B cell (primary cell): ENCODE measurements at regions not wholly inside any gene's neighbourhood (a gene's known extent, or its start where the extent isn't known, plus 50 kb on each side); places are given as distances from the start of the nearest gene placed in this dataset.

Source experiments
- ATAC-seq: fragments of 200-7000 bp; cut with Tn5 transposase; one replicate; pipeline ENCODE4 v1.10.0; 2021; ENCODE audit warnings: low read depth, mild to moderate bottlenecking, moderate number of reproducible peaks, moderate library complexity
- CTCF ChIA-PET: fragments of 350-600 bp; sonication (Branson Sonifier 250); formaldehyde crosslinking; loops from one replicate; lab custom pipeline; 2021; ENCODE audit warnings: antibody characterized with exemption, inconsistent platforms; lab: Charles Lee
- POLR2A ChIA-PET: fragments of 350-600 bp; sonication (Branson Sonifier 250); formaldehyde crosslinking; loops from one replicate; lab custom pipeline; 2021; ENCODE audit warnings: antibody characterized with exemption; lab: Charles Lee
- DNase-seq: peaks from one replicate; pipeline ENCODE4 v3.0.0; 2013
- H2AFZ ChIP-seq: 2 replicates; pipeline ENCODE4 v1.6.1; 2012; ENCODE audit warnings: mild to moderate bottlenecking, low read depth, low read length; ENCODE audit not compliant: insufficient read depth, poor library complexity, severe bottlenecking
- H3K27ac ChIP-seq, 2 donors: 1 replicate in 1 of 2; 2 replicates in 1 of 2; pipeline ENCODE4 v1.5.1; 2012 to 2013; ENCODE audit warnings: low read length in 2 of 2, mild to moderate bottlenecking in 2 of 2, moderate library complexity in 1 of 2
- H3K27me3 ChIP-seq, 4 experiments: fragments of 200-600 bp in 1 of 4; sonication (generic) in 1 of 4; replicated peaks in 1 of 4; 1 replicate in 2 of 4; 2 replicates in 2 of 4; pipeline versions ENCODE4 v1.6.1 to v1.7.0; 2013 to 2016; ENCODE audit warnings: low read length in 3 of 4, mild to moderate bottlenecking in 2 of 4, mixed read lengths in 1 of 4, moderate library complexity in 1 of 4; ENCODE audit not compliant: insufficient read depth in 4 of 4, control insufficient read depth in 3 of 4; ENCODE audit errors: control extremely low read depth in 1 of 4
- H3K36me3 ChIP-seq, 2 experiments: replicated peaks in 1 of 2; 1 replicate in 1 of 2; 2 replicates in 1 of 2; pipeline versions ENCODE4 v1.6.1 to v1.7.1; 2013; ENCODE audit warnings: low read length in 1 of 2; ENCODE audit not compliant: insufficient read depth in 2 of 2, control insufficient read depth in 1 of 2; ENCODE audit errors: control extremely low read depth in 1 of 2, extremely low read depth in 1 of 2
- H3K4me1 ChIP-seq, 2 donors: fragments of 200-600 bp in 1 of 2; sonication (generic) in 1 of 2; 1 replicate in 1 of 2; 2 replicates in 1 of 2; pipeline versions ENCODE4 v1.5.1 to v1.6.1; 2013 to 2017; ENCODE audit warnings: low read length in 2 of 2; ENCODE audit not compliant: control insufficient read depth in 2 of 2, insufficient read depth in 2 of 2
- H3K4me2 ChIP-seq: replicated peaks from 2 replicates; pipeline ENCODE3; 2012; ENCODE audit warnings: mild to moderate bottlenecking, low read depth, low read length; ENCODE audit not compliant: poor library complexity, severe bottlenecking
- H3K4me3 ChIP-seq, 5 experiments: fragments of 200-600 bp in 1 of 5; sonication (generic) in 1 of 5; 1 replicate in 3 of 5; 2 replicates in 2 of 5; pipeline versions ENCODE4 v1.5.1 to v1.7.0; 2011 to 2016; ENCODE audit warnings: low read length in 4 of 5, mild to moderate bottlenecking in 4 of 5, low read depth in 2 of 5, control low read depth in 1 of 5, moderate library complexity in 1 of 5; ENCODE audit not compliant: insufficient read depth in 1 of 5; ENCODE audit errors: control extremely low read depth in 1 of 5, extremely low read depth in 1 of 5
- H3K79me2 ChIP-seq: fragments of 200-600 bp; sonication (generic); one replicate; pipeline ENCODE4 v1.6.0; 2016; ENCODE audit warnings: low read length; ENCODE audit not compliant: control insufficient read depth, insufficient read depth
- H3K9ac ChIP-seq: fragments of 200-600 bp; sonication (generic); 2 replicates; pipeline ENCODE4 v1.6.1; 2017; ENCODE audit warnings: mild to moderate bottlenecking, low read length, moderate library complexity
- H3K9me3 ChIP-seq, 3 donors: one replicate each; pipeline versions ENCODE4 v1.6.1 to v1.7.1; 2013; ENCODE audit warnings: low read length in 2 of 3; ENCODE audit not compliant: control insufficient read depth in 2 of 3, insufficient read depth in 1 of 3; ENCODE audit errors: control extremely low read depth in 1 of 3
- H4K20me1 ChIP-seq: 2 replicates; pipeline ENCODE4 v1.6.0; 2012; ENCODE audit warnings: mild to moderate bottlenecking, low read length; ENCODE audit not compliant: insufficient read depth, control insufficient read depth, poor library complexity, severe bottlenecking
- H3K27ac Mint-ChIP-seq: one replicate; pipeline ENCODE4 v1.8.0; 2021; ENCODE audit warnings: mixed read lengths
- H3K27me3 Mint-ChIP-seq: one replicate; pipeline ENCODE4 v1.8.0; 2021; ENCODE audit warnings: mixed read lengths
- H3K4me1 Mint-ChIP-seq: one replicate; pipeline ENCODE4 v1.8.0; 2021; ENCODE audit warnings: mixed read lengths
- H3K4me3 Mint-ChIP-seq: one replicate; pipeline ENCODE4 v1.8.0; 2021; ENCODE audit warnings: mixed read lengths
- H3K9me3 Mint-ChIP-seq: one replicate; pipeline ENCODE4 v1.8.0; 2022; ENCODE audit warnings: mixed read lengths; ENCODE audit not compliant: insufficient read depth
- CTCF ChIP-seq: fragments of 200-600 bp; IDR thresholded peaks from one replicate; pipeline ENCODE4 v1.8.0; 2022; ENCODE audit warnings: antibody characterized with exemption, mild to moderate bottlenecking
- EZH2 ChIP-seq: IDR thresholded peaks from 2 replicates; pipeline ENCODE4 v1.6.1; 2012; ENCODE audit warnings: borderline replicate concordance, low read depth, mild to moderate bottlenecking, moderate library complexity, low read length; ENCODE audit not compliant: insufficient read depth, poor library complexity, severe bottlenecking
- WGBS: methylation state at CpG from one replicate; pipeline ENCODE4 v1.1.5; 2013; ENCODE audit warnings: missing lambda C conversion rate; ENCODE audit not compliant: insufficient coverage; 5-methylcytosine and 5-hydroxymethylcytosine counted together
- intact Hi-C: fragments of 100-400 bp; cut with micrococcal nuclease; formaldehyde crosslinking; loops from one replicate; pipeline ENCODE4 v1.10.0; 2022

GRCh38 chr2:64874593-64874992 is 114.6 kb upstream of the SLC1A4 start:
- POLR2A ChIA-PET = no interaction called here
- no peak overlapping the region for H2AFZ ChIP-seq
- WGBS = no CpG with 5 or more reads among the region's 1 CpG

DNA sequence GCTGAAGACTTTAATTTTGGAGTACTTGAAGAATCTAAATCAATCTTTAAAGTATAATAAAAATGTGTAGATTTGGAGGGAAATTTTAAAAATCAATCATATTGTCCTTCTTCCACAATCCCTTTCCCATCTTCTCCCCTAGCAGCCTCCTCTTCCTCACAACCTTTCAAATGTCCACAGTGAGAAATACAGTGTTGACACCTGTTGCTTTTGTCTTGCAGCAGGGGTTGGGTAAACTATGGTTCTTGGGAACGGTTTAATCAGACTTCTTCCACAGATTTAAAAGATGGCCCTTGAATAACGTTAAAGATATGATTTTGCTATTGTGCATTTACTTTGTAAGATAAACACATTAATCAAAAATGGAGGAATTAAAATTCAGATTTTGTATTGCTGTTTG is 113.8 kb upstream of the SLC1A4 start:
- no peaks in the 10 kb centered on the region for H3K9me3 Mint-ChIP-seq

More at GRCh38 chr2:64874593-64874992, 114.6 kb upstream of the SLC1A4 start:
- Mint-ChIP-seq H3K4me3 (no peak overlapping the region), H3K9me3 (no peaks in the 10 kb centered on the region), H3K4me1 (peaks cover 7% of the 10 kb centered on the region), H3K27ac (no peak overlapping the region), H3K27me3 (no peaks in the 10 kb centered on the region)
- no peaks in the 10 kb centered on the region for H3K79me2 ChIP-seq
- H3K4me2 ChIP-seq = no peak overlapping the region
- CTCF ChIA-PET = interaction anchor here (0.9 to 3.2 kb wide), 3 partner anchors 230 to 351 kb away, joined by 4 to 31 read pairs (median 6); partner anchors contain the start of gene AFTPH
- H3K9ac ChIP-seq = no peak overlapping the region
- no peak for DNase-seq
- H4K20me1 ChIP-seq = no peaks in the 10 kb centered on the region
- intact Hi-C loops = loop anchor here (5.0 kb wide), 1 partner anchor 158 kb away; no protein-coding TSS in a partner anchor
- no peak for TF ChIP-seq CTCF
- H3K27ac ChIP-seq = no peak overlapping the region
- H3K36me3 ChIP-seq = no peaks in the 10 kb centered on the region
- ATAC-seq = no peak
- H3K4me3 ChIP-seq = no peak overlapping the region
- no peaks in the 10 kb centered on the region for H3K27me3 ChIP-seq
- peaks cover 7 to 9% of the 10 kb centered on the region in 2 donors for H3K4me1 ChIP-seq
- no peaks in the 10 kb centered on the region for H3K9me3 ChIP-seq

More for the DNA sequence above, 113.8 kb upstream of the SLC1A4 start:
- ChIA-PET CTCF (interaction anchor here (0.6 to 1.1 kb wide), 3 partner anchors 9 to 313 kb away, joined by 3 to 4 read pairs (median 3); no protein-coding TSS in a partner anchor), POLR2A (no interaction called here)
- Histone ChIP-seq H3K27ac (no peak overlapping the region), H3K9ac (no peak overlapping the region), H3K27me3 (no peaks in the 10 kb centered on the region), H3K4me3 (no peak overlapping the region), H3K4me1 (peaks cover 7 to 9% of the 10 kb centered on the region in 2 donors), H3K79me2 (no peaks in the 10 kb centered on the region), H4K20me1 (no peaks in the 10 kb centered on the region), H3K4me2 (no peak overlapping the region), H3K9me3 (no peaks in the 10 kb centered on the region), H3K36me3 (no peaks in the 10 kb centered on the region), H2AFZ (no peak overlapping the region)
- H3K27me3 Mint-ChIP-seq = no peaks in the 10 kb centered on the region
- no CpG with 5 or more reads among the region's 2 CpGs for WGBS
- peaks cover 7% of the 10 kb centered on the region for H3K4me1 Mint-ChIP-seq
- H3K4me3 Mint-ChIP-seq = no peak overlapping the region
- no peak overlapping the region for H3K27ac Mint-ChIP-seq
- TF ChIP-seq EZH2 = no peak
- TF ChIP-seq CTCF = no peak
- DNase-seq = no peak
- no peak for ATAC-seq
- intact Hi-C loops = no loop called here
